ENCODE measurements at regions not wholly inside any gene's neighbourhood (a gene's known extent, or its start where the extent isn't known, plus 50 kb on each side); places are given as distances from the start of the nearest gene placed in this dataset.
"Not testable (repeated sequence)": the region's sequence is repeated elsewhere in the genome, so short reads cannot be mapped to it uniquely, and the experiment has no call there.

DNA sequence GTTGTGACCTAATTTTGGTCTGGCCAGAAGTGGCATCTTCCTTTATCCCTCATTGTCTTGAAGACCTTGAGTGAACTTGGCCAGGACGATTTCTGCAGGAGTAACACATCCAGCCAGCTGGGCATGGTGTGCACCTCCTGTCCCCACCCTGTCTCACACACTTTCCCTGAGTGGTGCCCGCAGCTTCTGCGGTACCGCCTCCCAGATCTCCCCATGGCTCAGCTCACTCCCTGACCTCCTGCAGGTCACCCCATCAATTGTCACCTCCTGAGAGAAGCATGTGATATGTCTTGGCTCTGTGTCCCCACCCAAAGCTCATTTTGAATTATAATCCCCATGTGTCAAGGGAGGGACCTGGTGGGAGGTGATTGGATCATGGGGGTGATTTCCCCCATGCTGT, 50.2 kb upstream of the TP53I11 start:
- no peak for DNase-seq (ENCODE audit: low read depth)

DNA sequence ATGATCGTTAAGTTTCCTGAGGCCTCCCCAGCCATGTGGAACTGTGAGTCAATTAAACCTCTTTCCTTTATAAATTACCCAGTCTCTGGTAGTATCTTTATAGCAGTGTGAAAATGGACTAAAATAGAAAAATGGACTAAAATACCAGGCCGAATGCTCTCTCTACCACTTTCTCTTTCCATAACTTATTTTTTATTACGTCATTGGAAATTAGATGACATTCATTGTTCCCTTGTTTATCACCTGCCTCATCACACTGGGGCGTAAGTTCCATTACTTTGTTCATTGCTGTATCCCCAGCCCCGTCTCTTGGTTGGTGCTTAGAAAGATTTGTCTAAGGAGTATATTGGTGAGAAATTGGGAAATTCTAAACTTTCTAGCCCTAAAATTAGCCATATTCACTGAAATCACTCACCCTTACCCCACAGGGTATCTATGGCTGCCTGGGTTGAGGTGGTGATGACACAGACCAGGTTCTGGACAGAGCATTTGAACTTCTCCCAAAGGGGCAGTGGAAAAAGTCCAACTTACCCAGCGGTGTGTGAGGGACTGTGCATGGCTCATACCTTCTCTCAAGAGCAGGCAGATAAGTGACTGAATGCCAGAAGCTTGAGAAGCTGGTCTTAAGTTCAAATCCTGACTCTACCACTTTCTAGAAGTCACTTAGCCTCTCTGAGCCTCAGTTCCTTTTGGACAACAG, 50.9 kb upstream of the TP53I11 start:
- DNase-seq (ENCODE audit: low read depth): no peak

- DNase-seq (ENCODE audit: low read depth): no peak
Observed at GRCh38 chr11:45005106-45005505, 54.4 kb upstream of the TP53I11 start.

GRCh38 chr11:45007011-45007410, 56.3 kb upstream of the TP53I11 start:
- no peak for DNase-seq (ENCODE audit: low read depth)

- DNase-seq (ENCODE audit: low read depth): not testable (repeated sequence)
Observed at GRCh38 chr11:45015983-45016382, 65.3 kb upstream of the TP53I11 start.

GRCh38 chr11:45016446-45016845, 65.8 kb upstream of the TP53I11 start:
- DNase-seq (ENCODE audit: low read depth): not testable (repeated sequence)

DNA sequence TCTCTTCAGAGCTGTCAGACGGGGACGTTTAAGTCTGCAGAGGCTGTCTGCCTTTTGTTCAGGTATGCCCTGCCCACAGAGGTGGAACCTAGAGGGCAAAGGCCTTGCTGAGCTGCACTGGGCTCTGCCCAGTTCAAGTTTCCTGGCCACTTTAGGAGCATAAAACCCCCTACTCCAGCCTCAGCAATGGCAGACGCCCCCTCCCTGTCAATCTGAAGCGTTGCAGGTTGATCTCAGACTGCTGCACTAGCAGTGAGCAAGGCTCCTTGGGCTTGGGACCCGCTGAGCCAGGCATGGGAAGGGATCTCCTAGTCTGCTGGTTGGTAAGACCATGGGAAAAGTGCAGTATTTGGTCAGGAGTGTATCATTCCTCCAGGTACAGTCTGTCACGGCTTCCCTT, 66.6 kb upstream of the TP53I11 start:
- no peak for DNase-seq (ENCODE audit: low read depth)

DNA sequence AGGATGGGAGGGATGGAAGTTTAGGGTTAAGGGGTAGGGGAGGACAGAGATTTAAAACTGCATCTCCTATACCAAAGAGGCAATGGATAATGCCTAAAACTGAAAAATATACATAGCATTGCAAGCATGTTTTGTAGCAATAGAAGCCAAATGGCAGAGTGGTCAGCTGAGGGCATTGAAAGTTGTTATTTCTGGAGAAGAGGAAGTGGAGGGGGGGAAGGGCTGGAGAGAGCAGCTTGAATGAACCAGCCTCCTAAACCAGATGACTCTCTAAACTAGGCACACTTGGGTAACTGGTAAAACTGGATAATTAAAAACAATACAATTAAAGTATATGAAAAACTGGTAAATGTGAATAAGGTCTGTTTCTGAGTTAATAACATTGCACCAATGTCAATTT, 70.3 kb upstream of the TP53I11 start:
- DNase-seq (ENCODE audit: low read depth): no peak

GRCh38 chr11:45021692-45022141, 71.0 kb upstream of the TP53I11 start:
- DNase-seq (ENCODE audit: low read depth): no peak

GRCh38 chr11:45022294-45023064, 71.8 kb upstream of the TP53I11 start:
- DNase-seq (ENCODE audit: low read depth): no peak

- no peak for DNase-seq (ENCODE audit: low read depth)
Observed at GRCh38 chr11:45023065-45023365, 72.3 kb upstream of the TP53I11 start.

DNA sequence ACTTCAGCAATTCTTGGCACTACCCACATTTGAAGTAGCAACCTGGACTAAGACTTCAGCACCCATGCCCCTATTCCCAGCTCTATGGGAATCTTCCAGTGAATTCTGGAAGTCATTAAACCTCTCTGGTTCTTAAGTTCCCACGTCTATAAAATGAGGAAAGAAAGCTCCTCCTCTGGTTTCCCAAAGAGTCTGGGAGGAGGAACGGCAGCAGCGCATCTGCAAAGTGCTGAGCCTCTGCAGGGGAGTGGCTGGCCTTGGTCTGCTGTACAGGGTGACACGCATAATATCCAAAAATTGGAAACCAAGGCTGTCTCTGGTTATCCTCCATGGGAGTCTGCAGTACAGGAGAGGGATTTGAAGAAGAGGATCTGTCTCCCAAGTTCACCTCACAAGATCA, 73.6 kb upstream of the TP53I11 start:
- DNase-seq (ENCODE audit: low read depth): no peak

DNA sequence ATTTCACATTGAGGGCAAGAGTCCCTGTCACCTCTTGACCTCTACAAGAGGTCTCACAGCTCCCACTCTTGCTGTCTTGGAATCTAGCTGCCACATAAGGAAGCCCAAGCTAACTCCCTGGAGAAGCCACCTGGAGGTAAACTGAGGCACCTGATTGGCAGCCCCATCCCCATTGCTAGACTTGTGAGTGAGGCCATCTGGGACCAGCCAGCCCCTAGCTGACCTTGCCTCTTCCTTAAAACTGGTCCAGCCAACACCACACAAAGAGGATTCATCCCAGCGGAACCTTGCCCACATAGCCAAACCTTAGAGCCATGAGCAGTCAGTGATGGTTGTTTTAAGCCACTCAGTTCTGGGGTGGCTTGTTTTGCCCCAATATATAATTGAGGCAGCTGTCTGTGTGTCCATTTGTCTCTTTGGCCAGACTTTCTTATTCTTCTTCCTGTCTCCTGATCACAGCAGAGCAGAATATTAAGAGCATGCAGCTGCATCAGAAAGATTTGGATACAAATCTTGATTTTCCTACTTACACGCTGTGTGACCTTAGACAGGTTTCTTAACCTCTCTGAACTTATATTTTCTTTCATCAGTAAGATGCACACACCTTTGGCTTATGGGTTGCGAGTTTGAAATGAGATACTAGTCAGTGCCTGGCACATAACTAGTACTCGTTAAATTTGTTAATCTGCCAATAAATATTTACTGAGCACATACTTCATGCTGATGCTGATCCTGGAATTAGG, 74.3 kb upstream of the TP53I11 start:
- DNase-seq (ENCODE audit: low read depth): no peak

DNA sequence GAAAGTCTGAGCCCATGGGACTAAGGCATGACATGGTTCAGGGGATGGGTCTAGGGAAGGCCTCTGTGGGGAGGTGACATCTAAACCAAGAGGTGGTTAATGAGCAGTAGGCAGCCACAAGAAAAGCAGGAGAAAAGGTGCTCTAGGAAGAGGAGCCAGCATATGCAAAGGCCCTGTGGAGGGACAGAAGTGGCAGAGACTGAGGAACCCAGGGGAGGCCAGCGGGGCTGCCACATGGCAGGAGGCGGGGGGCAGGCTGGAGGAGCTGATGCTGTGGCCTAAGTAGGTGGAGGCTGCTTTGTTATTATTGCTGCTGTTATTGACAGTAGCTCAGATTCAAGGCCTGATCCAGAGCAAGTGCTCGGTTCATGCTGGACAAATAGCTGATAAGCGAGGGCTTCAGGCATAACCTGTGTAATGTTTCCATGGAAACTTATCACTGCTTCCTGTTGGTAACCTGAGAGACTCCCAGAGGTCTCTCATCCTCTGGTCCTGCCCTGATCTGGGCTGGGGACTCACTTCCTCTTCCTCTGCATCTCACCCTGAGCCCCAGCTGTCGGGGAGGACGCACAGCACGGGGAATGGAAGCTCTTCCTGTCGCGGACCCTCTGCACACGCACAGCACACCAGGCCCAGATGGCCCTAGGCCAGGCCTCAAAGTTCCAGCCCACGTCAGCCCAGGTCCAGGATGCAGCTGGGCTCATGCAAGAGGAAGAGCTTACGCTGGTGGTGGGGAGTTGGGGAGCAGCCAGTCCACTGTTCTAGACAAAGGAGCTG, 75.2 kb upstream of the TP53I11 start:
- DNase-seq (ENCODE audit: low read depth): no peak

DNA sequence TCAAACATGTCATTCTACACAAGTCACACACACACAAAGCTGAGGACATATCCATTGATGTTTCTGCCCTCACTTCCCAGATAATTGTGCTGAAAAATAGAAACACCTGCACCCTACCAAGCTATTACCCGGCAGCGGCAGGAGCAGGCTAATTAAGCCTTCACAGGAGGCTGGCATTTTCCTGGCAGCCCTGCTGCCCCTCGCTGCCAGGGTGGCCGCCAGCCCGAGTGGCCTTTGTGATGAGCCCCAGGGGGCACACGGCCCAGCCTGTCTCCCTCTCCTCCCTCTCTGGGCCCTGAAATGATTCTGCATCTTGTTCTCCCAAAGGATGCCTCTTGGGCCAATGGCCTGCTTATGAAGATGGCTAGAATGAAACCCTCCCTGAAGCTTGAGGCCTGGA, 76.2 kb upstream of the TP53I11 start:
- DNase-seq (ENCODE audit: low read depth): no peak

- no peak for DNase-seq (ENCODE audit: low read depth)
Observed at GRCh38 chr11:45027312-45027711, 76.6 kb upstream of the TP53I11 start.

DNA sequence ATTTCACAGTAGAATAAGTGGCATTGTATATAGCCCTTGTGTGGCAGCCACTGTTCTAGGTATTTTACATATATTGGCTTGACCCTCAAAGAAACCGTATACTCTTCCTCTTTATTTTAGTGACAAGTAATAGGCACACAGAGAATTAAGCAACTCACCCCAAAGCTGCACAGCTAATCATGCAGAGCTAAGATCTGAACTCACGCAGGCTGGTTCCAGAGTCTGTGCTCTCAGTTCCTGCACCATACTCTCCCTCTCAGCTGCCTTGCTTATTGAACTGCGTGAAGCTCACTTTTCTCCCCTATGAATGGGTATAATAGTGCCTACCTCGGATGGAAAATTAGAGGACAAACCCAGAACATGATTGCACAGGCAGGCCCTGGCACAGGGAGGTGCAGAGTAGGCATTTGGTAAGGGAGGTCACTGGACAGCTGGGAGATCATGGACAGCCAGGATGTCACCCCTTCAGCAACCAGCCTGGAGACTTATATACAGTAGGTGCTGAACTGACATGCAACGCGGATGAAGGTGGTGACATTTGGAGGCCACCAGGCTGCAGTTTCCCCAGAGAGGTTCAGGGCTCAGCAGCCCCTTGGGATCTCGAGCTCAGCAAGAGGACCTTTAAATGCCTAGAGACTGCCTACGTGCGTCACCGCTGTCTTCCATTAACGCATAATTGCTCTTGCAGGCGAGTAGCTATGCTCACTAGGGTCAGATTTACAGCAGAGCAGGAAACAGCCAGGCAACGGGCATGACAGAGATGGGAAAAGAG, 78.4 kb upstream of the TP53I11 start:
- DNase-seq (ENCODE audit: low read depth): no peak

DNA sequence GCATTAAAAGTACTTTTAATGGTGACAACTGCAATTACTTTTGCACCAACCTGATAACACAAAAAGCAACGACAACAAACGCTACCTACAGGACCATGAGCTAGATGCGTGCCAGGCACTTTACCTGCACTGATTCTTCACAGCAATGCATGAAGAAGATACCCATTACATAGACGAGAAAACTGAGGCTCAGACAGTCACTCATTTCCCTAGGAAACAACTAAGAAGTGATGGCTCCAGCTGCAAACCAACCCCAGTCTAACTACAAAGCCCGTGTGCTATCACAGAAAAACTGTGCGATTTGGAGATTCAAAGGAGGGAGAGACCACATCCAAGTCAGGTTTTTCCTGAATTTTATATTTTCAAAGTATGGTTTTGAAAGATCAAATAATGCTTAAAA, 80.1 kb upstream of the TP53I11 start:
- DNase-seq (ENCODE audit: low read depth): no peak

DNA sequence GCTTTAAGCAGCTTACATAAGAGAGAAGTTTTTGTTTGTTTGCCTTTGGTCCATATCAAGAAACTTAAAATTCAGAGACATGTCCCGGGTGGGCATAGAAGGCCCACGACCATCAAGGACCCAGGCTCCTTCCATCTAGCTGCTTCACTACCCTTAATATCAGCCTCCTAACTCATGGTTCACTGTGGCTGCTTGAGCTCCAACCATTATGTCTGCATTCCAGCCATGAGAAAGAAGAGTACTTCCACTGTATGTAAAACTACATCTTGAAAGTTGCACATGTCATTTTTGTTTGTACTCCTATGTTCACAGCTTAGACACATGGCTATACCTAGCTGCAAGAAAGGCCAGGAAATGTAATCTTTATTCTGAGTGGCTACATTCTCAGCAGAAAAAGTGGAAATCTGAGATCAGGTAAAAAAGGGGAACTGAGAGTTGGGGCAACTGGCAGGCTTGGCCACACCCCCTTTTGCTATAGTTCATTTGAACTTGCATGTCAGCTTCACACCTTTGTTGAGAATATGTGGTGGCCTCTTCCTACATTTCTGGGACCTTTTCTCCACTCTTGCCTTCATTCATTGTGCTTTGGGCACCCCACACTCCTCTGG, 81.3 kb upstream of the TP53I11 start:
- no peak for DNase-seq (ENCODE audit: low read depth)

DNA sequence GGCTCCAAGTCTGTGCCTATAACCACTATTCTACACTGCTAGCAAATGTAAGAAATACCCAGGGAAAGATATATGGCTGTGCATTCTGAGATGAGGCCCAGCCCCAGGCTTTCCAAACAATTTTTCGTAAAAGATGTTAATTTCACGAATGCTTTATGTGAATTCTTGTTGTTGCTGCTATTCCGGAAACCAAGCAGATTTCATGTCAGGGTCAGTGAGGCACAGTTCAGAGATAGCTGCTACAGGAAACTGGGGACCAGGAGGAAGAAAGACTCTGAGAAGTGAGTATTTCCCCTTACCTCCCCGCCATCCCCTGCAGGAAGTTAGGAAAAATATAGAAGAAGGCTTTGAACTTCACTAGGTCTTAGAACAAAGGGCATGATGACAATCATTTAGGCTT, 84.7 kb upstream of the TP53I11 start:
- no peak for DNase-seq (ENCODE audit: low read depth)

DNA sequence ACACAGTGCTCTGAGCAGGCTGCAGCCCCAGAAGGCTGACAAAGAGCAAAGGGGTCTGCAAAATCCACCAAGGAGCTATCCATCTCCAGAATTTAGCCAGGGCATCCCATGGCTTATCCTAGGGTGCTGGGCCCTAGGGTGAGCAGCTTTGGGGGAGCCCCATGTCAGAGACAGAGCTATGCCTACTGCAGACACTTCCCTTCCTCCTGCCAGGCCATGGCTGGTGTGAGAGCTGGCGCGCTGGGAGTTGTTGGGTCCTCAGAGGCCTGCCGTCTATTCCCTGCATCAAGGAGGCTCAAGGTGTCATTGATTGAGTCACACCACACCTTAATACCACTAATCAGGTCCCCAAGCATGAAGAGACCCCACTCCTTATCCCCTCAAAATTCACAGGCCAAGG, 85.3 kb upstream of the TP53I11 start:
- no peak for DNase-seq (ENCODE audit: low read depth)
